H1 (cell line): ENCODE measurements at regions not wholly inside any gene's neighbourhood (a gene's known extent, or its start where the extent isn't known, plus 50 kb on each side); places are given as distances from the start of the nearest gene placed in this dataset.

Source experiments
- CTCF ChIA-PET: fragments of 300-600 bp; sonication (Branson Sonifier 250); formaldehyde crosslinking; loops from one replicate; lab custom pipeline; 2021; ENCODE audit not compliant: partially characterized antibody; lab: Charles Lee
- POLR2A ChIA-PET: fragments of 300-600 bp; sonication (Branson Sonifier 250); formaldehyde crosslinking; loops from one replicate; lab custom pipeline; 2021; ENCODE audit warnings: inconsistent platforms; ENCODE audit not compliant: partially characterized antibody; lab: Charles Lee
- DNase-seq, 2 experiments: peaks; one replicate each; pipeline versions ENCODE4 v3.0.0 to v3.0.0-alpha.2; 2010 to 2022; ENCODE audit warnings: low spot score in 2 of 2, low read depth in 1 of 2, mixed read lengths in 1 of 2
- FAIRE-seq: peaks from 2 replicates; lab custom pipeline; 2011; peaks lifted over from hg19 to GRCh38; lab: Jason Lieb, UNC
- H2AFZ ChIP-seq: 2 replicates; pipeline ENCODE4 v1.8.1; 2012; ENCODE audit warnings: low read length, inconsistent platforms
- H2AK5ac ChIP-seq: 2 replicates; pipeline ENCODE4 v1.6.1; 2013; ENCODE audit warnings: low read depth, low read length
- H2BK120ac ChIP-seq: replicated peaks from 2 replicates; pipeline ENCODE3; 2013; ENCODE audit warnings: low read depth, low read length, inconsistent platforms
- H2BK12ac ChIP-seq: 2 replicates; pipeline ENCODE4 v1.6.1; 2013; ENCODE audit warnings: low read depth, low read length
- H2BK15ac ChIP-seq: 2 replicates; pipeline ENCODE4 v1.6.1; 2013; ENCODE audit warnings: low read length
- H2BK20ac ChIP-seq: 2 replicates; pipeline ENCODE4 v1.6.1; 2013; ENCODE audit warnings: low read length
- H2BK5ac ChIP-seq: 2 replicates; pipeline ENCODE4 v1.6.1; 2013; ENCODE audit warnings: low read depth, low read length
- H3K14ac ChIP-seq: 2 replicates; pipeline ENCODE4 v1.6.1; 2013; ENCODE audit warnings: inconsistent platforms; ENCODE audit not compliant: insufficient read length
- H3K18ac ChIP-seq: 2 replicates; pipeline ENCODE4 v1.6.1; 2013; ENCODE audit warnings: low read length; ENCODE audit errors: extremely low read depth
- H3K23ac ChIP-seq: 2 replicates; pipeline ENCODE4 v1.6.1; 2013; ENCODE audit warnings: inconsistent platforms; ENCODE audit not compliant: insufficient read length
- H3K23me2 ChIP-seq: 2 replicates; pipeline ENCODE4 v1.6.1; 2013; ENCODE audit warnings: low read depth, low read length
- H3K27ac ChIP-seq: 2 replicates; pipeline ENCODE4 v1.6.1; 2011; ENCODE audit warnings: low read depth, low read length, inconsistent platforms
- H3K27me3 ChIP-seq, 4 experiments: replicated peaks in 1 of 4; 1 replicate in 1 of 4; 2 replicates in 3 of 4; pipeline versions ENCODE4 v1.6.1 to v1.8.1; 2011 to 2013; ENCODE audit warnings: low read length in 3 of 4, mild to moderate bottlenecking in 3 of 4, inconsistent platforms in 2 of 4, mixed read lengths in 2 of 4, moderate library complexity in 1 of 4; ENCODE audit not compliant: control insufficient read depth in 3 of 4, insufficient read depth in 3 of 4; ENCODE audit errors: extremely low read depth in 1 of 4
- H3K36me3 ChIP-seq, 4 experiments: 2 replicates each; pipeline versions ENCODE4 v1.6.1 to v1.8.1; 2011 to 2013; ENCODE audit warnings: mild to moderate bottlenecking in 4 of 4, low read length in 3 of 4, moderate library complexity in 2 of 4, control low read depth in 1 of 4, inconsistent platforms in 1 of 4; ENCODE audit not compliant: insufficient read depth in 4 of 4, control insufficient read depth in 2 of 4
- H3K4ac ChIP-seq: replicated peaks from 2 replicates; pipeline ENCODE3; 2013; ENCODE audit warnings: low read length, low read depth, mixed read lengths, inconsistent platforms; ENCODE audit not compliant: insufficient read length
- H3K4me1 ChIP-seq, 4 experiments: replicated peaks in 1 of 4; 1 replicate in 1 of 4; 2 replicates in 3 of 4; pipeline versions ENCODE4 v1.6.1 to v1.8.1; 2011 to 2013; ENCODE audit warnings: low read length in 3 of 4, inconsistent platforms in 2 of 4, mixed read lengths in 1 of 4; ENCODE audit not compliant: insufficient read depth in 4 of 4, control insufficient read depth in 3 of 4
- H3K4me2 ChIP-seq, 2 experiments: 2 replicates each; pipeline versions ENCODE4 v1.6.1 to v1.8.1; 2011 to 2013; ENCODE audit warnings: low read depth in 2 of 2, low read length in 2 of 2, control low read depth in 1 of 2, inconsistent platforms in 1 of 2, mild to moderate bottlenecking in 1 of 2; ENCODE audit not compliant: insufficient read depth in 1 of 2
- H3K4me3 ChIP-seq, 4 experiments: fragments of 200-600, 300-600 bp in 1 of 4; sonication (generic), shearing (Covaris generic), sonication (Bioruptor Twin) in 1 of 4; 2 replicates each; pipeline versions ENCODE4 v1.5.1 to v1.8.1; 2011 to 2016; ENCODE audit warnings: low read length in 4 of 4, low read depth in 3 of 4, control low read depth in 2 of 4, inconsistent platforms in 2 of 4, mild to moderate bottlenecking in 2 of 4, mixed read lengths in 1 of 4, moderate library complexity in 1 of 4; ENCODE audit not compliant: insufficient read depth in 2 of 4; ENCODE audit errors: extremely low read depth in 1 of 4
- H3K56ac ChIP-seq: replicated peaks from 2 replicates; pipeline ENCODE3; 2013; ENCODE audit warnings: low read depth, mild to moderate bottlenecking, mixed read lengths, low read length, inconsistent platforms; ENCODE audit not compliant: insufficient read length
- H3K79me1 ChIP-seq: 2 replicates; pipeline ENCODE4 v1.6.1; 2013; ENCODE audit warnings: low read depth, low read length, control low read depth
- H3K79me2 ChIP-seq, 2 experiments: 2 replicates each; pipeline versions ENCODE4 v1.6.1 to v1.8.1; 2012 to 2013; ENCODE audit warnings: low read length in 2 of 2, mild to moderate bottlenecking in 2 of 2, inconsistent platforms in 1 of 2; ENCODE audit not compliant: insufficient read depth in 2 of 2, control insufficient read depth in 1 of 2
- H3K9ac ChIP-seq, 4 experiments: replicated peaks in 1 of 4; 1 replicate in 1 of 4; 2 replicates in 3 of 4; pipeline versions ENCODE4 v1.6.1 to v1.8.1; 2011 to 2013; ENCODE audit warnings: low read depth in 3 of 4, low read length in 3 of 4, control low read depth in 2 of 4, mild to moderate bottlenecking in 2 of 4, moderate library complexity in 2 of 4, inconsistent platforms in 1 of 4; ENCODE audit errors: extremely low read depth in 1 of 4
- H3K9me3 ChIP-seq, 2 experiments: 2 replicates each; pipeline versions ENCODE4 v1.6.1 to v1.8.1; 2012 to 2013; ENCODE audit warnings: mild to moderate bottlenecking in 2 of 2, moderate library complexity in 2 of 2, control low read depth in 1 of 2, inconsistent platforms in 1 of 2, low read depth in 1 of 2, low read length in 1 of 2, mixed read lengths in 1 of 2; ENCODE audit not compliant: insufficient read depth in 2 of 2
- H4K20me1 ChIP-seq, 2 experiments: replicated peaks in 1 of 2; 2 replicates each; pipeline versions ENCODE3 to v1.8.1; 2011 to 2013; ENCODE audit warnings: inconsistent platforms in 2 of 2, low read length in 2 of 2, mild to moderate bottlenecking in 1 of 2; ENCODE audit not compliant: insufficient read depth in 2 of 2, control insufficient read depth in 1 of 2
- H4K5ac ChIP-seq: 2 replicates; pipeline ENCODE4 v1.6.1; 2013; ENCODE audit warnings: low read length, low read depth, mixed read lengths, inconsistent platforms; ENCODE audit not compliant: insufficient read length
- H4K8ac ChIP-seq: 2 replicates; pipeline ENCODE4 v1.8.0; 2013; ENCODE audit warnings: mild to moderate bottlenecking, moderate library complexity, low read length, inconsistent platforms; ENCODE audit not compliant: insufficient read depth; ENCODE audit errors: extremely low read depth
- H4K91ac ChIP-seq: replicated peaks from 2 replicates; pipeline ENCODE3; 2013; ENCODE audit warnings: low read length, mixed read lengths, inconsistent platforms; ENCODE audit not compliant: insufficient read length
- WGBS, 2 experiments: shearing (Covaris generic) in 1 of 2; methylation state at CpG; one replicate each; pipeline versions ENCODE4 v1.1.6 to v1.1.7; 2013 to 2015; ENCODE audit warnings: low lambda C conversion rate in 2 of 2, mixed read lengths in 2 of 2, inconsistent platforms in 1 of 2, low coverage in 1 of 2, missing lambda C conversion rate in 1 of 2; ENCODE audit not compliant: insufficient replicate concordance in 2 of 2, insufficient coverage in 1 of 2, insufficient read length in 1 of 2; ENCODE audit errors: extremely low coverage in 1 of 2, missing lambda C conversion rate in 1 of 2; 5-methylcytosine and 5-hydroxymethylcytosine counted together
- TF ChIP-seq, protein P1 (sequence below): fragments of 300-600 bp; sonication (generic); IDR thresholded peaks from 2 replicates; pipeline ENCODE4 v1.7.1; 2012; ENCODE audit warnings: low read length, moderate library complexity, mild to moderate bottlenecking, inconsistent platforms; ENCODE audit not compliant: insufficient replicate concordance

DNA sequence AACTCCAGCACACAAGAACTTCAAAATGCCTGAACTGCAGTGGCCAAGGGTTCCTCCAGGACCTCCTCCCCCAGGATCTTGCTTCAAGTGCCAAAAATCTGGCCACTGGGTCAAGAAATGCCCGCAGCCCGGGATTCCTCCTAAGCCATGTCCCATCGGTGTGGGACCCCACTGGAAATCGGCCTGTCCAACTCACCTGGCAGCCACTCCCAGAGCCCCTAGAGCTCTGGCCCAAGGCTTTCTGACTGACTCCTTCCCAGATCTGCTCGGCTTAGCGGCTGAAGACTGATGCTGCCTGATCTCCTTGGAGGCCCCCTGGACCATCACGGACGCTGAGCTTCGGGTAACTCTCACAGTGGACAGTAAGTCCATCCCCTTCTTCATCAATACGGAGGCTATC lies 306.4 kb downstream of the RBM43 start:
- Histone ChIP-seq H3K14ac (no peak overlapping the region), H3K18ac (no peak overlapping the region), H2BK20ac (no peak overlapping the region), H2BK15ac (no peak overlapping the region), H4K5ac (no peak overlapping the region), H3K9me3 (peaks cover 6 to 9% of the 10 kb centered on the region in 2 experiments; a peak in 3 of 4 replicates), H3K79me2 (no peaks in the 10 kb centered on the region), H3K4ac (no peak overlapping the region), H2AFZ (no peak overlapping the region), H3K23me2 (no peaks in the 10 kb centered on the region), H3K23ac (no peak overlapping the region), H2BK120ac (no peak overlapping the region), H2BK5ac (no peak overlapping the region), H3K4me3 (no peak overlapping the region), H3K4me2 (no peak overlapping the region), H4K20me1 (no peaks in the 10 kb centered on the region), H4K91ac (no peak overlapping the region), H2AK5ac (no peak overlapping the region), H3K4me1 (no peaks in the 10 kb centered on the region), H3K56ac (no peak overlapping the region), H3K9ac (no peak overlapping the region), H3K27ac (no peak overlapping the region), H4K8ac (no peak overlapping the region), H2BK12ac (no peak overlapping the region), H3K79me1 (no peaks in the 10 kb centered on the region), H3K36me3 (no peaks in the 10 kb centered on the region; a peak in 1 of 8 replicates), H3K27me3 (no peaks in the 10 kb centered on the region)
- DNase-seq (no peak), FAIRE-seq (no peak)
- ChIA-PET CTCF (no interaction called here), POLR2A (no interaction called here)
- WGBS, 2 experiments = 77% methylated on average over 10 of the region's 10 CpGs; no CpG with 5 or more reads in 1 of the 2 experiments
- TF ChIP-seq, protein P1, sequence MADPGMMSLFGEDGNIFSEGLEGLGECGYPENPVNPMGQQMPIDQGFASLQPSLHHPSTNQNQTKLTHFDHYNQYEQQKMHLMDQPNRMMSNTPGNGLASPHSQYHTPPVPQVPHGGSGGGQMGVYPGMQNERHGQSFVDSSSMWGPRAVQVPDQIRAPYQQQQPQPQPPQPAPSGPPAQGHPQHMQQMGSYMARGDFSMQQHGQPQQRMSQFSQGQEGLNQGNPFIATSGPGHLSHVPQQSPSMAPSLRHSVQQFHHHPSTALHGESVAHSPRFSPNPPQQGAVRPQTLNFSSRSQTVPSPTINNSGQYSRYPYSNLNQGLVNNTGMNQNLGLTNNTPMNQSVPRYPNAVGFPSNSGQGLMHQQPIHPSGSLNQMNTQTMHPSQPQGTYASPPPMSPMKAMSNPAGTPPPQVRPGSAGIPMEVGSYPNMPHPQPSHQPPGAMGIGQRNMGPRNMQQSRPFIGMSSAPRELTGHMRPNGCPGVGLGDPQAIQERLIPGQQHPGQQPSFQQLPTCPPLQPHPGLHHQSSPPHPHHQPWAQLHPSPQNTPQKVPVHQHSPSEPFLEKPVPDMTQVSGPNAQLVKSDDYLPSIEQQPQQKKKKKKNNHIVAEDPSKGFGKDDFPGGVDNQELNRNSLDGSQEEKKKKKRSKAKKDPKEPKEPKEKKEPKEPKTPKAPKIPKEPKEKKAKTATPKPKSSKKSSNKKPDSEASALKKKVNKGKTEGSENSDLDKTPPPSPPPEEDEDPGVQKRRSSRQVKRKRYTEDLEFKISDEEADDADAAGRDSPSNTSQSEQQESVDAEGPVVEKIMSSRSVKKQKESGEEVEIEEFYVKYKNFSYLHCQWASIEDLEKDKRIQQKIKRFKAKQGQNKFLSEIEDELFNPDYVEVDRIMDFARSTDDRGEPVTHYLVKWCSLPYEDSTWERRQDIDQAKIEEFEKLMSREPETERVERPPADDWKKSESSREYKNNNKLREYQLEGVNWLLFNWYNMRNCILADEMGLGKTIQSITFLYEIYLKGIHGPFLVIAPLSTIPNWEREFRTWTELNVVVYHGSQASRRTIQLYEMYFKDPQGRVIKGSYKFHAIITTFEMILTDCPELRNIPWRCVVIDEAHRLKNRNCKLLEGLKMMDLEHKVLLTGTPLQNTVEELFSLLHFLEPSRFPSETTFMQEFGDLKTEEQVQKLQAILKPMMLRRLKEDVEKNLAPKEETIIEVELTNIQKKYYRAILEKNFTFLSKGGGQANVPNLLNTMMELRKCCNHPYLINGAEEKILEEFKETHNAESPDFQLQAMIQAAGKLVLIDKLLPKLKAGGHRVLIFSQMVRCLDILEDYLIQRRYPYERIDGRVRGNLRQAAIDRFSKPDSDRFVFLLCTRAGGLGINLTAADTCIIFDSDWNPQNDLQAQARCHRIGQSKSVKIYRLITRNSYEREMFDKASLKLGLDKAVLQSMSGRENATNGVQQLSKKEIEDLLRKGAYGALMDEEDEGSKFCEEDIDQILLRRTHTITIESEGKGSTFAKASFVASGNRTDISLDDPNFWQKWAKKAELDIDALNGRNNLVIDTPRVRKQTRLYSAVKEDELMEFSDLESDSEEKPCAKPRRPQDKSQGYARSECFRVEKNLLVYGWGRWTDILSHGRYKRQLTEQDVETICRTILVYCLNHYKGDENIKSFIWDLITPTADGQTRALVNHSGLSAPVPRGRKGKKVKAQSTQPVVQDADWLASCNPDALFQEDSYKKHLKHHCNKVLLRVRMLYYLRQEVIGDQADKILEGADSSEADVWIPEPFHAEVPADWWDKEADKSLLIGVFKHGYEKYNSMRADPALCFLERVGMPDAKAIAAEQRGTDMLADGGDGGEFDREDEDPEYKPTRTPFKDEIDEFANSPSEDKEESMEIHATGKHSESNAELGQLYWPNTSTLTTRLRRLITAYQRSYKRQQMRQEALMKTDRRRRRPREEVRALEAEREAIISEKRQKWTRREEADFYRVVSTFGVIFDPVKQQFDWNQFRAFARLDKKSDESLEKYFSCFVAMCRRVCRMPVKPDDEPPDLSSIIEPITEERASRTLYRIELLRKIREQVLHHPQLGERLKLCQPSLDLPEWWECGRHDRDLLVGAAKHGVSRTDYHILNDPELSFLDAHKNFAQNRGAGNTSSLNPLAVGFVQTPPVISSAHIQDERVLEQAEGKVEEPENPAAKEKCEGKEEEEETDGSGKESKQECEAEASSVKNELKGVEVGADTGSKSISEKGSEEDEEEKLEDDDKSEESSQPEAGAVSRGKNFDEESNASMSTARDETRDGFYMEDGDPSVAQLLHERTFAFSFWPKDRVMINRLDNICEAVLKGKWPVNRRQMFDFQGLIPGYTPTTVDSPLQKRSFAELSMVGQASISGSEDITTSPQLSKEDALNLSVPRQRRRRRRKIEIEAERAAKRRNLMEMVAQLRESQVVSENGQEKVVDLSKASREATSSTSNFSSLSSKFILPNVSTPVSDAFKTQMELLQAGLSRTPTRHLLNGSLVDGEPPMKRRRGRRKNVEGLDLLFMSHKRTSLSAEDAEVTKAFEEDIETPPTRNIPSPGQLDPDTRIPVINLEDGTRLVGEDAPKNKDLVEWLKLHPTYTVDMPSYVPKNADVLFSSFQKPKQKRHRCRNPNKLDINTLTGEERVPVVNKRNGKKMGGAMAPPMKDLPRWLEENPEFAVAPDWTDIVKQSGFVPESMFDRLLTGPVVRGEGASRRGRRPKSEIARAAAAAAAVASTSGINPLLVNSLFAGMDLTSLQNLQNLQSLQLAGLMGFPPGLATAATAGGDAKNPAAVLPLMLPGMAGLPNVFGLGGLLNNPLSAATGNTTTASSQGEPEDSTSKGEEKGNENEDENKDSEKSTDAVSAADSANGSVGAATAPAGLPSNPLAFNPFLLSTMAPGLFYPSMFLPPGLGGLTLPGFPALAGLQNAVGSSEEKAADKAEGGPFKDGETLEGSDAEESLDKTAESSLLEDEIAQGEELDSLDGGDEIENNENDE = no peak
